ENCODE measurements at regions not wholly inside any gene's neighbourhood (a gene's known extent, or its start where the extent isn't known, plus 50 kb on each side); places are given as distances from the start of the nearest gene placed in this dataset.
"Not testable (repeated sequence)": the region's sequence is repeated elsewhere in the genome, so short reads cannot be mapped to it uniquely, and the experiment has no call there.

GRCh38 chr13:66237411-66238062 is 992.6 kb downstream of the PCDH9 start:
- no peak for DNase-seq

- no peak for DNase-seq
These were observed 996.0 kb downstream of the PCDH9 start for GRCh38 chr13:66234159-66234558.

- not testable (repeated sequence) for DNase-seq
These were observed 998.2 kb downstream of the PCDH9 start for GRCh38 chr13:66231958-66232357.

GRCh38 chr13:66225072-66225471 is 1005.1 kb downstream of the PCDH9 start:
- DNase-seq: no peak

- no peak for DNase-seq
These were observed 1005.5 kb downstream of the PCDH9 start for GRCh38 chr13:66224663-66225062.

GRCh38 chr13:66222926-66223325 is 1007.2 kb downstream of the PCDH9 start:
- no peak for DNase-seq

GRCh38 chr13:66222127-66222526 is 1008.0 kb downstream of the PCDH9 start:
- no peak for DNase-seq

GRCh38 chr13:66219506-66219905 is 1010.6 kb downstream of the PCDH9 start:
- no peak for DNase-seq

- no peak for DNase-seq
These were observed 1011.6 kb downstream of the PCDH9 start for GRCh38 chr13:66218583-66218982.

GRCh38 chr13:66216728-66217127 is 1013.4 kb downstream of the PCDH9 start:
- DNase-seq: no peak

GRCh38 chr13:66214467-66214866 is 1015.7 kb downstream of the PCDH9 start:
- no peak for DNase-seq

- DNase-seq: no peak
These were observed 1017.6 kb downstream of the PCDH9 start for GRCh38 chr13:66212511-66212910.

- no peak for DNase-seq
These were observed 1019.5 kb downstream of the PCDH9 start for GRCh38 chr13:66210677-66211076.

- no peak for DNase-seq
These were observed 1021.5 kb downstream of the PCDH9 start for GRCh38 chr13:66208589-66208988.

- no peak for DNase-seq
These were observed 1022.5 kb downstream of the PCDH9 start for GRCh38 chr13:66207610-66208009.

- DNase-seq: no peak
These were observed 1024.3 kb downstream of the PCDH9 start for GRCh38 chr13:66205807-66206206.

GRCh38 chr13:66200555-66200954 is 1029.6 kb downstream of the PCDH9 start:
- no peak for DNase-seq

GRCh38 chr13:66195238-66195637 is 1034.9 kb downstream of the PCDH9 start:
- no peak for DNase-seq

- no peak for DNase-seq
These were observed 1040.2 kb downstream of the PCDH9 start for GRCh38 chr13:66189986-66190385.

- no peak for DNase-seq
These were observed 1049.3 kb downstream of the PCDH9 start for GRCh38 chr13:66180836-66181235.

GRCh38 chr13:66171920-66172319 is 1058.2 kb downstream of the PCDH9 start:
- DNase-seq: no peak

GRCh38 chr13:66162470-66162869 is 1067.7 kb downstream of the PCDH9 start:
- DNase-seq: no peak

GRCh38 chr13:66159511-66159910 is 1070.6 kb downstream of the PCDH9 start:
- DNase-seq: no peak

GRCh38 chr13:66154976-66155375 is 1075.2 kb downstream of the PCDH9 start:
- DNase-seq: no peak

GRCh38 chr13:66154354-66154753 is 1075.8 kb downstream of the PCDH9 start:
- no peak for DNase-seq
